Astrocyte (in vitro differentiated cells and primary cell): ENCODE measurements at regions not wholly inside any gene's neighbourhood (a gene's known extent, or its start where the extent isn't known, plus 50 kb on each side); places are given as distances from the start of the nearest gene placed in this dataset.
A peak's percentile ranks its signal among the peaks of the same experiment; 100 is the strongest.

ENCODE experiments used
- DNase-seq: peaks from one replicate; pipeline ENCODE4 v3.0.0-alpha.2; 2010; ENCODE audit warnings: low read depth
- FAIRE-seq: peaks from 2 replicates; lab custom pipeline; 2011; peaks lifted over from hg19 to GRCh38; lab: Jason Lieb, UNC
- H2AFZ ChIP-seq: 2 replicates; pipeline ENCODE4 v1.6.0; 2012; ENCODE audit warnings: low read depth, low read length, inconsistent platforms
- H3K27ac ChIP-seq: 2 replicates; pipeline ENCODE4 v1.5.1; 2011; ENCODE audit warnings: low read depth, low read length, inconsistent platforms
- H3K27me3 ChIP-seq: 2 replicates; pipeline ENCODE4 v1.6.0; 2011; ENCODE audit warnings: low read length, inconsistent platforms; ENCODE audit not compliant: insufficient read depth
- H3K36me3 ChIP-seq: 2 replicates; pipeline ENCODE4 v1.5.1; 2011; ENCODE audit warnings: low read length, inconsistent platforms; ENCODE audit not compliant: insufficient read depth
- H3K4me1 ChIP-seq: 2 replicates; pipeline ENCODE4 v1.5.1; 2011; ENCODE audit warnings: low read length, inconsistent platforms; ENCODE audit not compliant: insufficient read depth
- H3K4me2 ChIP-seq: 2 replicates; pipeline ENCODE4 v1.6.0; 2012; ENCODE audit warnings: low read length, inconsistent platforms
- H3K4me3 ChIP-seq: 2 replicates; pipeline ENCODE4 v1.5.1; 2011; ENCODE audit warnings: low read depth, mild to moderate bottlenecking, low read length, inconsistent platforms; ENCODE audit not compliant: insufficient read depth
- H3K79me2 ChIP-seq: 2 replicates; pipeline ENCODE4 v1.6.0; 2012; ENCODE audit warnings: mild to moderate bottlenecking, low read length, inconsistent platforms; ENCODE audit not compliant: insufficient read depth
- H3K9ac ChIP-seq: 2 replicates; pipeline ENCODE4 v1.6.0; 2012; ENCODE audit warnings: mild to moderate bottlenecking, low read length, inconsistent platforms
- H3K9me3 ChIP-seq: 2 replicates; pipeline ENCODE4 v1.5.1; 2012; ENCODE audit warnings: low read depth, mild to moderate bottlenecking, low read length, inconsistent platforms; ENCODE audit not compliant: insufficient read depth
- H4K20me1 ChIP-seq: 2 replicates; pipeline ENCODE4 v1.6.0; 2012; ENCODE audit warnings: low read length, inconsistent platforms; ENCODE audit not compliant: insufficient read depth
- H3K27ac Mint-ChIP-seq: one replicate; pipeline ENCODE4 v1.8.0; 2021; ENCODE audit warnings: mild to moderate bottlenecking, mixed read lengths; ENCODE audit not compliant: unreplicated experiment
- H3K27me3 Mint-ChIP-seq: one replicate; pipeline ENCODE4 v1.8.0; 2021; ENCODE audit warnings: low read depth, mixed read lengths; ENCODE audit not compliant: unreplicated experiment
- H3K36me3 Mint-ChIP-seq: one replicate; pipeline ENCODE4 v1.8.0; 2021; ENCODE audit warnings: low read depth, mixed read lengths; ENCODE audit not compliant: unreplicated experiment
- H3K4me1 Mint-ChIP-seq: one replicate; pipeline ENCODE4 v1.8.0; 2021; ENCODE audit warnings: low read depth, mixed read lengths; ENCODE audit not compliant: unreplicated experiment
- H3K4me3 Mint-ChIP-seq: one replicate; pipeline ENCODE4 v1.8.0; 2021; ENCODE audit warnings: mild to moderate bottlenecking, moderate library complexity, mixed read lengths; ENCODE audit not compliant: unreplicated experiment
- H3K9me3 Mint-ChIP-seq: one replicate; pipeline ENCODE4 v1.8.0; 2021; ENCODE audit warnings: mild to moderate bottlenecking, mixed read lengths; ENCODE audit not compliant: unreplicated experiment
- EZH2 ChIP-seq: IDR thresholded peaks from 2 replicates; pipeline ENCODE4 v1.6.1; 2012; ENCODE audit warnings: mild to moderate bottlenecking, low read length, inconsistent platforms; ENCODE audit not compliant: insufficient read depth
- TF ChIP-seq, protein P1 (sequence below): IDR thresholded peaks from 2 replicates; pipeline ENCODE4 v1.5.1; 2011; ENCODE audit warnings: low read depth, mild to moderate bottlenecking, inconsistent platforms, low read length, moderate library complexity; ENCODE audit not compliant: insufficient read depth

DNA sequence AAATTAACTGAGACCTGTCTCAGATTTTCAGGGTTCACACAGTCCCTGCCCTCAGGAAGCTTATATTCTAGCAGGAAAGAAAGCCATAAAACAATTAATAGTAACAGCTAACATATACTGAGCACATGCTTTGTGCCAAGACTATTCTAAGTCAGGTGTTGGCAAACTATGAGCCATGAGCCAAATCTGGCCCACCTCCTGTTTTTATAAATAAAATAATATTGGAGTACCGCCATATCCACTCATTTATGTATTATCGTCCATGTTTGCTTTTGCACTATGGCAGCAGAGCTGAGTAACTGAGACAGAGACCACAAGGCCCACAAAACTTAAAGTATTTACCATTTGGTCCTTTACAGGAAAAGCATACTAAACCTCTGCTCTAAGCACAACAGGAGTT is 83.3 kb upstream of the TRIO start:
- FAIRE-seq: no peak
- TF ChIP-seq EZH2: no peak
- TF ChIP-seq, protein P1, sequence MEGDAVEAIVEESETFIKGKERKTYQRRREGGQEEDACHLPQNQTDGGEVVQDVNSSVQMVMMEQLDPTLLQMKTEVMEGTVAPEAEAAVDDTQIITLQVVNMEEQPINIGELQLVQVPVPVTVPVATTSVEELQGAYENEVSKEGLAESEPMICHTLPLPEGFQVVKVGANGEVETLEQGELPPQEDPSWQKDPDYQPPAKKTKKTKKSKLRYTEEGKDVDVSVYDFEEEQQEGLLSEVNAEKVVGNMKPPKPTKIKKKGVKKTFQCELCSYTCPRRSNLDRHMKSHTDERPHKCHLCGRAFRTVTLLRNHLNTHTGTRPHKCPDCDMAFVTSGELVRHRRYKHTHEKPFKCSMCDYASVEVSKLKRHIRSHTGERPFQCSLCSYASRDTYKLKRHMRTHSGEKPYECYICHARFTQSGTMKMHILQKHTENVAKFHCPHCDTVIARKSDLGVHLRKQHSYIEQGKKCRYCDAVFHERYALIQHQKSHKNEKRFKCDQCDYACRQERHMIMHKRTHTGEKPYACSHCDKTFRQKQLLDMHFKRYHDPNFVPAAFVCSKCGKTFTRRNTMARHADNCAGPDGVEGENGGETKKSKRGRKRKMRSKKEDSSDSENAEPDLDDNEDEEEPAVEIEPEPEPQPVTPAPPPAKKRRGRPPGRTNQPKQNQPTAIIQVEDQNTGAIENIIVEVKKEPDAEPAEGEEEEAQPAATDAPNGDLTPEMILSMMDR: no peak
- peaks cover 2% of the 10 kb centered on the region for H3K9me3 Mint-ChIP-seq
- peaks cover 27% of the 10 kb centered on the region for H3K4me1 Mint-ChIP-seq
- no peaks in the 10 kb centered on the region for H3K36me3 ChIP-seq
- H2AFZ ChIP-seq: no peak overlapping the region
- no peak overlapping the region for H3K4me3 ChIP-seq
- H3K27me3 ChIP-seq: no peaks in the 10 kb centered on the region
- H3K27ac ChIP-seq: no peak overlapping the region
- H3K9me3 ChIP-seq: no peaks in the 10 kb centered on the region
- H3K4me1 ChIP-seq: peaks cover 30% of the 10 kb centered on the region
- H3K4me3 Mint-ChIP-seq: no peak overlapping the region
- no peaks in the 10 kb centered on the region for H4K20me1 ChIP-seq
- DNase-seq: peak; percentile 15
- H3K36me3 Mint-ChIP-seq: peaks cover 2% of the 10 kb centered on the region
- no peak overlapping the region for H3K9ac ChIP-seq
- no peaks in the 10 kb centered on the region for H3K79me2 ChIP-seq
- no peaks in the 10 kb centered on the region for H3K27me3 Mint-ChIP-seq
- no peak overlapping the region for H3K27ac Mint-ChIP-seq
- H3K4me2 ChIP-seq: no peak overlapping the region

DNA sequence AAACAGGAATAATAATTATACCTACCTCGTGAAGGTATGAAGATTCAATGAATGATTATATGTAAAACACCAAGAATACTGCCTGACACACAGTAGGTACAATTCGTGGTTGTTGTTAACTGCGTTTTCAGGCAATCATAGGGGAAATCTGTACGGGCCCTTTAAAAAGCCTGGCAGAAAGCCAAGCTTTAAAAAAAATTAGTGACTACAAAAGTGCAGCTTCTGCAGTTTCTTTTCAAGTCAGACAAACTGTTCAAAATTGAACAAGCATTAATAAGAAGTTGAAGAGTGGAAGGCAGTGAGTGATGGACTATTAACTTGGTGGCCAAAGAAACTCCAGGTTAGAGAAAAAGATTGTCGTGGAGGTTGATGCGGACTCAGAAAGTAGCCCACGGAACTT is 85.9 kb upstream of the TRIO start:
- no peak overlapping the region for H2AFZ ChIP-seq
- H3K4me1 Mint-ChIP-seq: peaks cover 20% of the 10 kb centered on the region
- peak overlapping the region; percentile 80 for H3K27ac Mint-ChIP-seq

DNA sequence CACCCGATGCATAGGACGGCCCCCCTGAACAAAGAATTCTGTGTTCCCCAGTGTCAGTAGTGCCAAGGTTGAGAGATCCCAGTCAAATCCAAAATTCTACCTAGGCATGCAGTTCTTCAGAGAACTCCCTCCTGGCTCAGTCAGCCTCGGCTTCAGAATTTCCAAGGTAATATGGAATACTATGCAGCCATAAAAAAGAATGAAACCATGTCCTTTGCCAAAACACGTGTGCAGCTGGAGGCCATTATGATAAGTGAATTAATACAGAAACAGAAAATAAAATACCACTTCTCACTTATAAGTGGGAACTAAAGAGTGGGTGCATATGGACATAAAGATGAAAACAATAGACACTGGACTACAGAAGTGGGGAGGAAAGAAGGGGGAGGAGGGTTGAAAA is 87.1 kb upstream of the TRIO start:
- Mint-ChIP-seq H3K9me3 (peaks cover under 1% of the 10 kb centered on the region), H3K27me3 (no peaks in the 10 kb centered on the region), H3K4me1 (peaks cover 20% of the 10 kb centered on the region), H3K27ac (no peak overlapping the region), H3K36me3 (peaks cover 2% of the 10 kb centered on the region), H3K4me3 (no peak overlapping the region)
- Histone ChIP-seq H2AFZ (no peak overlapping the region), H3K4me1 (peaks cover 14% of the 10 kb centered on the region), H3K9ac (no peak overlapping the region), H3K27me3 (no peaks in the 10 kb centered on the region), H3K79me2 (no peaks in the 10 kb centered on the region), H3K27ac (peak overlapping the region; percentile 64), H3K4me2 (peak overlapping the region; percentile 63), H4K20me1 (no peaks in the 10 kb centered on the region), H3K9me3 (no peaks in the 10 kb centered on the region), H3K4me3 (no peak overlapping the region), H3K36me3 (no peaks in the 10 kb centered on the region)
- DNase-seq: no peak
- TF ChIP-seq, protein P1: no peak
- no peak for TF ChIP-seq EZH2
- FAIRE-seq: no peak

More for the DNA sequence above, 85.9 kb upstream of the TRIO start:
- Mint-ChIP-seq H3K4me3 (no peak overlapping the region), H3K9me3 (peaks cover 2% of the 10 kb centered on the region), H3K27me3 (no peaks in the 10 kb centered on the region), H3K36me3 (peaks cover 2% of the 10 kb centered on the region)
- H3K27ac ChIP-seq: no peak overlapping the region
- no peak for TF ChIP-seq EZH2
- TF ChIP-seq, protein P1: no peak
- H4K20me1 ChIP-seq: no peaks in the 10 kb centered on the region
- no peak overlapping the region for H3K4me3 ChIP-seq
- no peaks in the 10 kb centered on the region for H3K36me3 ChIP-seq
- no peaks in the 10 kb centered on the region for H3K79me2 ChIP-seq
- no peak for FAIRE-seq
- no peaks in the 10 kb centered on the region for H3K9me3 ChIP-seq
- no peak overlapping the region for H3K9ac ChIP-seq
- H3K27me3 ChIP-seq: no peaks in the 10 kb centered on the region
- DNase-seq: no peak
- H3K4me2 ChIP-seq: no peak overlapping the region
- H3K4me1 ChIP-seq: peaks cover 17% of the 10 kb centered on the region
